ENCODE measurements at regions not wholly inside any gene's neighbourhood (a gene's known extent, or its start where the extent isn't known, plus 50 kb on each side); places are given as distances from the start of the nearest gene placed in this dataset.

GRCh38 chr1:30153743-30154449 is 569.5 kb downstream of the MATN1 start:
- ChIA-PET POLR2A (no interaction called here), CTCF (interaction anchor here (0.7 kb wide), 1 partner anchor 80 kb away, joined by 3 read pairs; no protein-coding TSS in a partner anchor)
- ATAC-seq, result no peak
- Histone ChIP-seq H3K27ac (no peak overlapping the region), H3K9me3 (no peaks in the 10 kb centered on the region), H3K4me3 (no peak overlapping the region), H3K4me2 (no peak overlapping the region), H3K4me1 (no peaks in the 10 kb centered on the region)
- no peak for DNase-seq (ENCODE audit: low read depth in 1 of 2, low spot score in 1 of 2)
- WGBS (ENCODE audit: missing lambda C conversion rate), result 27% methylated on average over 4 of the region's 4 CpGs
- FAIRE-seq, result no peak
- TF ChIP-seq MYC (IDR thresholded peaks at IDR 0.05; ENCODE audit: borderline replicate concordance, low read length) (no peak), HOXB13 (CRISPR knock-in tag; IDR thresholded peaks at IDR 0.05; ENCODE audit: low read depth) (no peak), EP300 (IDR thresholded peaks at IDR 0.05) (no peak), ZC3H11A (IDR thresholded peaks at IDR 0.05) (no peak), JUN (IDR thresholded peaks at IDR 0.05) (no peak), TP53 (CRISPR knock-in tag; IDR thresholded peaks at IDR 0.05) (no peak), MAFK (IDR thresholded peaks at IDR 0.05; ENCODE audit: partially characterized antibody) (no peak), ZFP36 (IDR thresholded peaks at IDR 0.05; ENCODE audit: borderline replicate concordance, partially characterized antibody) (no peak), HOXA7 (CRISPR knock-in tag; IDR thresholded peaks at IDR 0.05) (no peak), HMGXB4 (CRISPR knock-in tag; IDR thresholded peaks at IDR 0.05; ENCODE audit: borderline replicate concordance) (no peak), HES2 (IDR thresholded peaks at IDR 0.05) (no peak), HEYL (CRISPR knock-in tag; IDR thresholded peaks at IDR 0.05) (no peak)

GRCh38 chr1:30151826-30152225 is 571.6 kb downstream of the MATN1 start:
- ATAC-seq (no peak), FAIRE-seq (no peak), DNase-seq (ENCODE audit: low read depth in 1 of 2, low spot score in 1 of 2) (no peak)
- WGBS (ENCODE audit: missing lambda C conversion rate), result 0% methylated on average over 1 of the region's 1 CpG
- Histone ChIP-seq H3K4me3 (no peak overlapping the region), H3K27ac (no peak overlapping the region), H3K4me1 (no peaks in the 10 kb centered on the region), H3K9me3 (no peaks in the 10 kb centered on the region), H3K4me2 (no peak overlapping the region)
- CTCF ChIA-PET, result no interaction called here
- POLR2A ChIA-PET, result no interaction called here
- no peak for TF ChIP-seq ZC3H11A (IDR thresholded peaks at IDR 0.05)
- TF ChIP-seq FOSL2 (IDR thresholded peaks at IDR 0.05), result no peak
- no peak for TF ChIP-seq FOSL2 (CRISPR knock-in tag; IDR thresholded peaks at IDR 0.05)
- TF ChIP-seq CBX2 (IDR thresholded peaks at IDR 0.05; ENCODE audit: borderline replicate concordance, low read depth), result no peak
- no peak for TF ChIP-seq SMC3 (IDR thresholded peaks at IDR 0.05)
- no peak for TF ChIP-seq CBX8 (IDR thresholded peaks at IDR 0.05)
- no peak for TF ChIP-seq KDM5A (IDR thresholded peaks at IDR 0.05)
- no peak for TF ChIP-seq RAD21 (conservative IDR thresholded peaks at IDR 0.05 in 1 of 2, IDR thresholded peaks at IDR 0.05 in 1 of 2)
- TF ChIP-seq SREBF2 (IDR thresholded peaks at IDR 0.05), result no peak
- no peak for TF ChIP-seq EP300 (IDR thresholded peaks at IDR 0.05)
- no peak for TF ChIP-seq MAZ (IDR thresholded peaks at IDR 0.05; ENCODE audit: borderline replicate concordance, low read depth, low read length)

- no peak for DNase-seq (ENCODE audit: low read depth in 1 of 2, low spot score in 1 of 2)
- Histone ChIP-seq H3K4me2 (no peak overlapping the region), H3K4me1 (no peaks in the 10 kb centered on the region), H3K4me3 (no peak overlapping the region), H3K27ac (no peak overlapping the region), H3K9me3 (no peaks in the 10 kb centered on the region)
- TF ChIP-seq CTCF (IDR thresholded peaks at IDR 0.05), result no peak
- no peak for TF ChIP-seq BCL3 (IDR thresholded peaks at IDR 0.05)
- TF ChIP-seq MAZ (IDR thresholded peaks at IDR 0.05; ENCODE audit: borderline replicate concordance, low read depth, low read length), result no peak
- TF ChIP-seq ELK1 (IDR thresholded peaks at IDR 0.05; ENCODE audit: low read depth, low read length), result no peak
- TF ChIP-seq ZSCAN20 (CRISPR knock-in tag; IDR thresholded peaks at IDR 0.05), result no peak
- TF ChIP-seq HOXA7 (CRISPR knock-in tag; IDR thresholded peaks at IDR 0.05), result no peak
- no peak for TF ChIP-seq ATOH8 (CRISPR knock-in tag; IDR thresholded peaks at IDR 0.05; ENCODE audit: low read depth)
- no peak for TF ChIP-seq TP53 (CRISPR knock-in tag; IDR thresholded peaks at IDR 0.05)
- TF ChIP-seq SMC3 (IDR thresholded peaks at IDR 0.05), result no peak
- TF ChIP-seq TFCP2L1 (CRISPR knock-in tag; IDR thresholded peaks at IDR 0.05), result no peak
- no peak for TF ChIP-seq MAX (IDR thresholded peaks at IDR 0.05)
- CTCF ChIA-PET, result no interaction called here
- WGBS (ENCODE audit: missing lambda C conversion rate), result 0% methylated on average over 4 of the region's 4 CpGs
- no peak for FAIRE-seq
- ATAC-seq, result no peak
- POLR2A ChIA-PET, result no interaction called here
Observed at GRCh38 chr1:30151119-30151518, 572.3 kb downstream of the MATN1 start.
